ENCODE measurements at regions not wholly inside any gene's neighbourhood (a gene's known extent, or its start where the extent isn't known, plus 50 kb on each side); places are given as distances from the start of the nearest gene placed in this dataset.

- no peaks in the 10 kb centered on the region for H3K79me2 ChIP-seq
- DNase-seq (ENCODE audit: low spot score) = no peak
- H2AFZ ChIP-seq = no peak overlapping the region
- no peaks in the 10 kb centered on the region for H3K4me1 ChIP-seq (ENCODE audit: insufficient read depth)
- no peaks in the 10 kb centered on the region for H3K9me2 ChIP-seq (replicated peaks; ENCODE audit: insufficient read depth)
- no peaks in the 10 kb centered on the region for H3K36me3 ChIP-seq (replicated peaks; ENCODE audit: insufficient read depth, low read depth)
- TF ChIP-seq CTCF (IDR thresholded peaks at IDR 0.05; ENCODE audit: poor library complexity) = no peak
- no peak for TF ChIP-seq EZH2 (IDR thresholded peaks at IDR 0.05; ENCODE audit: borderline replicate concordance)
- no peak for TF ChIP-seq EZH2phosphoT487 (IDR thresholded peaks at IDR 0.05; ENCODE audit: low read depth, severe bottlenecking, unreplicated experiment)
- WGBS (ENCODE audit: low lambda C conversion rate, missing lambda C conversion rate) = 96% methylated on average over 1 of the region's 1 CpG
- no peaks in the 10 kb centered on the region for H3K27me3 ChIP-seq
- no peak overlapping the region for H3K4me2 ChIP-seq
- H3K9me3 ChIP-seq (ENCODE audit: low read depth) = no peaks in the 10 kb centered on the region
- H3K27ac ChIP-seq = no peak overlapping the region
- H3K4me3 ChIP-seq = no peak overlapping the region
- no peaks in the 10 kb centered on the region for H4K20me1 ChIP-seq (ENCODE audit: insufficient read depth, poor library complexity, severe bottlenecking)
Measured at GRCh38 chr6:23511817-23512216, 614.2 kb upstream of the NRSN1 start.

- WGBS (ENCODE audit: low lambda C conversion rate, missing lambda C conversion rate) = 65% methylated on average over 6 of the region's 6 CpGs
- no peaks in the 10 kb centered on the region for H3K9me2 ChIP-seq (replicated peaks; ENCODE audit: insufficient read depth)
- H3K36me3 ChIP-seq (replicated peaks; ENCODE audit: insufficient read depth, low read depth) = no peaks in the 10 kb centered on the region
Measured at GRCh38 chr6:23518294-23518693, 607.7 kb upstream of the NRSN1 start.

GRCh38 chr6:23522792-23523547 lies 603.0 kb upstream of the NRSN1 start:
- Histone ChIP-seq H3K9me2 (replicated peaks; ENCODE audit: insufficient read depth) (no peaks in the 10 kb centered on the region), H2AFZ (no peak overlapping the region), H3K9me3 (ENCODE audit: low read depth) (no peaks in the 10 kb centered on the region), H3K4me2 (no peak overlapping the region), H4K20me1 (ENCODE audit: insufficient read depth, poor library complexity, severe bottlenecking) (no peaks in the 10 kb centered on the region), H3K36me3 (replicated peaks; ENCODE audit: insufficient read depth, low read depth) (no peaks in the 10 kb centered on the region), H3K4me1 (ENCODE audit: insufficient read depth) (no peaks in the 10 kb centered on the region), H3K27me3 (no peaks in the 10 kb centered on the region), H3K4me3 (no peak overlapping the region), H3K79me2 (no peaks in the 10 kb centered on the region), H3K27ac (no peak overlapping the region)
- TF ChIP-seq EZH2 (IDR thresholded peaks at IDR 0.05; ENCODE audit: borderline replicate concordance) (no peak), EZH2phosphoT487 (IDR thresholded peaks at IDR 0.05; ENCODE audit: low read depth, severe bottlenecking, unreplicated experiment) (no peak), CTCF (IDR thresholded peaks at IDR 0.05; ENCODE audit: poor library complexity) (no peak)
- no peak for DNase-seq (ENCODE audit: low spot score)
- WGBS (ENCODE audit: low lambda C conversion rate, missing lambda C conversion rate) = 81% methylated on average over 11 of the region's 11 CpGs

More at GRCh38 chr6:23518294-23518693, 607.7 kb upstream of the NRSN1 start:
- no peak for DNase-seq (ENCODE audit: low spot score)
- no peak for TF ChIP-seq CTCF (IDR thresholded peaks at IDR 0.05; ENCODE audit: poor library complexity)
- no peak for TF ChIP-seq EZH2 (IDR thresholded peaks at IDR 0.05; ENCODE audit: borderline replicate concordance)
- TF ChIP-seq EZH2phosphoT487 (IDR thresholded peaks at IDR 0.05; ENCODE audit: low read depth, severe bottlenecking, unreplicated experiment) = no peak
- H3K9me3 ChIP-seq (ENCODE audit: low read depth) = no peaks in the 10 kb centered on the region
- no peak overlapping the region for H3K4me2 ChIP-seq
- no peak overlapping the region for H2AFZ ChIP-seq
- H4K20me1 ChIP-seq (ENCODE audit: insufficient read depth, poor library complexity, severe bottlenecking) = no peaks in the 10 kb centered on the region
- H3K4me3 ChIP-seq = no peak overlapping the region
- no peaks in the 10 kb centered on the region for H3K4me1 ChIP-seq (ENCODE audit: insufficient read depth)
- no peak overlapping the region for H3K27ac ChIP-seq
- no peaks in the 10 kb centered on the region for H3K79me2 ChIP-seq
- no peaks in the 10 kb centered on the region for H3K27me3 ChIP-seq
